H1 (cell line): ENCODE measurements at regions not wholly inside any gene's neighbourhood (a gene's known extent, or its start where the extent isn't known, plus 50 kb on each side); places are given as distances from the start of the nearest gene placed in this dataset.

Experiments used
- E2F6 ChIP-seq: IDR thresholded peaks from 2 replicates; pipeline ENCODE4 v1.6.1; 2012; ENCODE audit warnings: inconsistent platforms
- MAX ChIP-seq: IDR thresholded peaks from 2 replicates; pipeline ENCODE4 v1.6.1; 2012; ENCODE audit warnings: inconsistent platforms
- POU5F1 ChIP-seq: IDR thresholded peaks from 2 replicates; pipeline ENCODE4 v1.6.1; 2011; ENCODE audit warnings: low read depth, mild to moderate bottlenecking, low read length, moderate library complexity
- SIRT6 ChIP-seq: IDR thresholded peaks from one replicate; pipeline ENCODE4 v1.7.1; 2012; ENCODE audit warnings: low read length, inconsistent platforms

- no peak for TF ChIP-seq E2F6
- no peak for TF ChIP-seq POU5F1
- no peak for TF ChIP-seq MAX
- no peak for TF ChIP-seq SIRT6
Observed at GRCh38 chr3:194962056-194962455, 276.4 kb downstream of the FAM43A start (continued).
